ENCODE measurements at regions not wholly inside any gene's neighbourhood (a gene's known extent, or its start where the extent isn't known, plus 50 kb on each side); places are given as distances from the start of the nearest gene placed in this dataset.
A peak's percentile ranks its signal among the peaks of the same experiment; 100 is the strongest.

GRCh38 chr1:69319287-69319686 is 248.4 kb upstream of the LRRC7 start:
- Mint-ChIP-seq H3K9me3 (peaks cover 3% of the 10 kb centered on the region), H3K27me3 (ENCODE audit: low read depth) (no peaks in the 10 kb centered on the region), H3K4me1 (peaks cover 4% of the 10 kb centered on the region), H3K27ac (no peak overlapping the region), H3K36me3 (ENCODE audit: low read depth) (no peaks in the 10 kb centered on the region), H3K4me3 (no peak overlapping the region)
- TF ChIP-seq, protein P1, sequence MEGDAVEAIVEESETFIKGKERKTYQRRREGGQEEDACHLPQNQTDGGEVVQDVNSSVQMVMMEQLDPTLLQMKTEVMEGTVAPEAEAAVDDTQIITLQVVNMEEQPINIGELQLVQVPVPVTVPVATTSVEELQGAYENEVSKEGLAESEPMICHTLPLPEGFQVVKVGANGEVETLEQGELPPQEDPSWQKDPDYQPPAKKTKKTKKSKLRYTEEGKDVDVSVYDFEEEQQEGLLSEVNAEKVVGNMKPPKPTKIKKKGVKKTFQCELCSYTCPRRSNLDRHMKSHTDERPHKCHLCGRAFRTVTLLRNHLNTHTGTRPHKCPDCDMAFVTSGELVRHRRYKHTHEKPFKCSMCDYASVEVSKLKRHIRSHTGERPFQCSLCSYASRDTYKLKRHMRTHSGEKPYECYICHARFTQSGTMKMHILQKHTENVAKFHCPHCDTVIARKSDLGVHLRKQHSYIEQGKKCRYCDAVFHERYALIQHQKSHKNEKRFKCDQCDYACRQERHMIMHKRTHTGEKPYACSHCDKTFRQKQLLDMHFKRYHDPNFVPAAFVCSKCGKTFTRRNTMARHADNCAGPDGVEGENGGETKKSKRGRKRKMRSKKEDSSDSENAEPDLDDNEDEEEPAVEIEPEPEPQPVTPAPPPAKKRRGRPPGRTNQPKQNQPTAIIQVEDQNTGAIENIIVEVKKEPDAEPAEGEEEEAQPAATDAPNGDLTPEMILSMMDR (IDR thresholded peaks at IDR 0.05; ENCODE audit: unreplicated experiment in 3 of 3): no peak

DNA sequence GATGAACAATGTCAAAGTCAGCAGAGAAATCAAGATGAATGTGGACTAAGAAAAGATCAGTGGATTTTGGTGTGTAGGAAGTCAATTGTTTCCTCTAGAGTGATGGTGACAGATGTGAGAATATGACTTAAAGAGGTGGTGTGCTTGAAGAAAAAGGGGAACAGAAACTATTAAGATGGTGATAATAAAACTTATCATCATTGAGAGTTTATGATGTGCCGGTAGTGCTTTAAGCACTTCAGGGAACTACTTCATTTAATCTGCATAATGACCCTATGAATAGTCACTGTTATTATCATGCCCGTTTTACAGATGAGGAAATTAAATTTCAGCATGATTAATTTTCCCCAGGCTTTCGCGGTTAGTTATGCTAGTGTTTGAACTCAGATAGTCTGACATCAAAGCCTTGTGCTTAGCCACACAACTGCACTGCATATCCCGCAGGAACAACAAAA is 246.9 kb upstream of the LRRC7 start:
- Mint-ChIP-seq H3K4me1 (peaks cover 4% of the 10 kb centered on the region), H3K36me3 (ENCODE audit: low read depth) (no peaks in the 10 kb centered on the region), H3K4me3 (no peak overlapping the region), H3K27me3 (ENCODE audit: low read depth) (no peaks in the 10 kb centered on the region), H3K27ac (no peak overlapping the region), H3K9me3 (no peaks in the 10 kb centered on the region)
- TF ChIP-seq, protein P1 (IDR thresholded peaks at IDR 0.05; ENCODE audit: unreplicated experiment in 3 of 3): no peak

DNA sequence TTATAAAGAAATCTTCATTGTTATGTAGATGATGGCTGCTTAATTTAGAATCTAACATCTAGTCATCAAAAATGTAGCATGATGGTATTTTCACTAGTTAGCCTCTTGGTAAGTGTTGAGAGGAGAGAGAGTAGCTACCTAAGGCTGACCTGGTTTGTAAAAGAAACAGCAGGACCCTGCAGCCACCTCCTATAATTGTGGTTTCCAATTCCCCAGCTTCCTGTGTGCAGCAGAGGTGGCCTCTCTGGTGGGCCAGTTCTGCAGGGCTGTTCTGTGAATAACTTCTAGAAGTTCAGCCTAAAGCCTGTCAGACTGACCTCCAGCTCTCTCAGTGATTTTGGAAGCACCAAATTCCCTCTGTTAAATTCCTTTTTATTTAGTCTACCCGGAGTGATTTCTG is 246.4 kb upstream of the LRRC7 start:
- Mint-ChIP-seq H3K36me3 (ENCODE audit: low read depth) (no peaks in the 10 kb centered on the region), H3K27ac (no peak overlapping the region), H3K27me3 (ENCODE audit: low read depth) (no peaks in the 10 kb centered on the region), H3K4me3 (no peak overlapping the region), H3K9me3 (no peaks in the 10 kb centered on the region), H3K4me1 (no peaks in the 10 kb centered on the region)
- TF ChIP-seq, protein P1 (IDR thresholded peaks at IDR 0.05; ENCODE audit: unreplicated experiment in 3 of 3): no peak

DNA sequence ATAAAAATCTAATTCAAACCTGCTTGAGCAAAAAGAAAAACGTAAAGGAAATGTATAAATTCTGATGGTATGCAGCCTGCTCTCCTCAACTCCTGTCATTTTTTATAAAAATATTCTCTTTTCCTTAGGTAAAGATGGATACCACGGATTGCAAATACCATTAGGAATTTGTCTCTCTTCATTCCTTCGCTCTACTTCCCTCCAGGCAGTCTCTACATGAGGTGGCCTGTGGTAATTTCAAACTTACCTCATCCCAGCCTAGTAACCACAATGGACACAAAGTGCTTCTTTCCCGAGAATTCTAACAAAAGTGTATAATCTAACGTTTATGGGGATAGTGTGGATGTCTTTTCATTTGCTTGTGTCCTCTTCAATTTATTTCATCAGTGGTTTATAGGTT is 239.5 kb upstream of the LRRC7 start:
- H3K9me3 Mint-ChIP-seq: peaks cover 10% of the 10 kb centered on the region
- no peak overlapping the region for H3K4me3 Mint-ChIP-seq
- H3K36me3 Mint-ChIP-seq (ENCODE audit: low read depth): no peaks in the 10 kb centered on the region
- no peaks in the 10 kb centered on the region for H3K27me3 Mint-ChIP-seq (ENCODE audit: low read depth)
- no peaks in the 10 kb centered on the region for H3K4me1 Mint-ChIP-seq
- H3K27ac Mint-ChIP-seq: no peak overlapping the region
- TF ChIP-seq, protein P1 (IDR thresholded peaks at IDR 0.05; ENCODE audit: unreplicated experiment in 3 of 3): no peak

DNA sequence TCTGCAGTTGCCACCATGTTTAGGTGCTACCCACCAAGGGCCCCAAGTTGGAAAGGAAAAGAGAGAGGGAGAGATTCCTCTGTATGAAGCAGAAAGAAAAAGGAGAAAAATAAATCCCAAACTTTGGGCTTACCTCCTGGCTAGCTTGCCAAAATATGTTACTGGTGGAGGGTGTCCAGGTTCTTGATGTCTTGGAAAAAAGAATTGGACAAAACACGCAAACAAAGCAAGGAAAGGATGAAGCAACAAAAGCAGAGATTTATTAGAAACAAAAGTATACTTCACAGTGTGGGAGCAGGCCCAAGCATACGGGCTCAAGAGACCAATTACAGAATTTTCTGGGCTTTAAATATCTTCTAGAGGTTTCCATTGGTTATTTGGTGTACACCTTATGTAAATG is 204.5 kb upstream of the LRRC7 start:
- Mint-ChIP-seq H3K27me3 (ENCODE audit: low read depth) (no peaks in the 10 kb centered on the region), H3K4me1 (peaks cover 4% of the 10 kb centered on the region), H3K4me3 (no peak overlapping the region), H3K9me3 (no peaks in the 10 kb centered on the region), H3K36me3 (ENCODE audit: low read depth) (no peaks in the 10 kb centered on the region), H3K27ac (peak overlapping the region in 1 of 3 experiments; percentile 39)
- TF ChIP-seq, protein P1 (IDR thresholded peaks at IDR 0.05; ENCODE audit: unreplicated experiment in 3 of 3): no peak

- no peaks in the 10 kb centered on the region for H3K36me3 Mint-ChIP-seq (ENCODE audit: low read depth)
- H3K27ac Mint-ChIP-seq: no peak overlapping the region
- H3K4me1 Mint-ChIP-seq: no peaks in the 10 kb centered on the region
- H3K4me3 Mint-ChIP-seq: no peak overlapping the region
- TF ChIP-seq, protein P1 (IDR thresholded peaks at IDR 0.05; ENCODE audit: unreplicated experiment in 3 of 3): no peak
- H3K27me3 Mint-ChIP-seq (ENCODE audit: low read depth): no peaks in the 10 kb centered on the region
- peaks cover 10% of the 10 kb centered on the region for H3K9me3 Mint-ChIP-seq
Observed at GRCh38 chr1:69373520-69373919, 194.2 kb upstream of the LRRC7 start.

Data from nephron (organoid).